ENCODE measurements at regions not wholly inside any gene's neighbourhood (a gene's known extent, or its start where the extent isn't known, plus 50 kb on each side); places are given as distances from the start of the nearest gene placed in this dataset.

- no peak for DNase-seq
These were observed 400.8 kb upstream of the IRX4 start for GRCh38 chr5:2283481-2284045.

GRCh38 chr5:2282893-2283292 is 400.2 kb upstream of the IRX4 start:
- no peak for DNase-seq

- no peak for DNase-seq
These were observed 399.4 kb upstream of the IRX4 start for GRCh38 chr5:2282034-2282690.

DNA sequence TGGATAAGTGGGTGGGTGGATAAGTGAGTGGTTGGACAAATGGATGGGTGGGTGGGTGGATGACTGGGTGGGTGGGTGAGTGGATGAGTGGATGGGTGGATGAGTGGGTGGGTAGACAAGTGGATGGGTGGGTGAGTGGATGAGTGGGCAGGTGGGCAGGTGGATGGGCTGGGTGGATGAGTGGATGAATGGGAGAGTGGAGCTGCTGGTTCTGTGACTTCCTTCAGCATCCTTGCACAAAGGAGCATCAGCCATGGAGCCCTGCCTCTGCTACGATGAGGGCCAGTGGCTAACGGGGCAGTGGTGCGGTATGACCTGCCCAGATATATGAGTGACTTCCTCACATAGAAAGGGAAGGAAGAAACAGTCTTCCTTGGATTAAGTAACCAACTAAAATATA is 398.7 kb upstream of the IRX4 start:
- no peak for DNase-seq

- no peak for DNase-seq
These were observed 397.6 kb upstream of the IRX4 start for GRCh38 chr5:2280318-2280717.

GRCh38 chr5:2278825-2279456 is 396.2 kb upstream of the IRX4 start:
- no peak for DNase-seq

- DNase-seq: no peak
These were observed 395.2 kb upstream of the IRX4 start for GRCh38 chr5:2277886-2278285.

GRCh38 chr5:2276101-2276500 is 393.4 kb upstream of the IRX4 start:
- no peak for DNase-seq

DNA sequence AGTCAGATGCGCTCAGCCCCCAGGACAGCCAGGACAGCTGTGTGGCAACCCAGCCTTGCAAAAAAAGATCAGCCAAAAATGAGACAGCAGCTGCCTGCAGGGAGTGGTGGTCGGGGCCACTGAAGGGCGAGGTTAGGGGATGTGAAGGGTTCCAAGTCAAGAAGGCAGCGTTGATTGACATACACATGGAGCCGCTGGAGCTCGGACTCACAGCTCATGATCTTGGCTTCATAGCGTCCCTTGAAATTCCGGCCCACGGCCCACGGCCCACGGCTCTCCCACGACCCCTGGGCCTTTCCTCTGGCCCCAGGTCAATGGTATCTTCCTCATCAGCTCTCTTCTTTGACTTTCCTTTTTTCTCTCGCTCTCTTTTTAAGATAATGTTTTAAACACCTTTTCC is 390.0 kb upstream of the IRX4 start:
- DNase-seq: no peak

GRCh38 chr5:2272039-2272438 is 389.3 kb upstream of the IRX4 start:
- no peak for DNase-seq

DNA sequence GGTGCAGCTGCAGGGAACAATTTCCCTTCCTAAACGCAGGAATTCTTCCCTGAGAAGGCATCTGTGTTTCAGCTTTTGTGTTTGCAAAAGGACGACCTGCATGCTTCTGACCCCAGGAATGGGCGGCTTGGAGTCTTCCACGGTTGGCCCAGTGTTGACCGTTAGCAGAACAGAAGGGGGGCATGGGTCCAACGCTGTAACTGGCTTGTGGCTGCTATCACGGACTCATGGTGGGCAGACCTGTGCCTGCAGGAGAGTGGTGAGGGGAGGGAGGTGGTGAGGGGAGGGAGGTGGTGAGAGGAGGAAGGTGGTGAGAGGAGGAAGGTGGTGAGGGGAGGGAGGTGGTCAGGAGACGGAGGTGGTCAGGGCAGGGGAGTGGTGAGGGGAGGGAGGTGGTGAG is 388.6 kb upstream of the IRX4 start:
- no peak for DNase-seq

GRCh38 chr5:2270467-2270866 is 387.7 kb upstream of the IRX4 start:
- DNase-seq: no peak

DNA sequence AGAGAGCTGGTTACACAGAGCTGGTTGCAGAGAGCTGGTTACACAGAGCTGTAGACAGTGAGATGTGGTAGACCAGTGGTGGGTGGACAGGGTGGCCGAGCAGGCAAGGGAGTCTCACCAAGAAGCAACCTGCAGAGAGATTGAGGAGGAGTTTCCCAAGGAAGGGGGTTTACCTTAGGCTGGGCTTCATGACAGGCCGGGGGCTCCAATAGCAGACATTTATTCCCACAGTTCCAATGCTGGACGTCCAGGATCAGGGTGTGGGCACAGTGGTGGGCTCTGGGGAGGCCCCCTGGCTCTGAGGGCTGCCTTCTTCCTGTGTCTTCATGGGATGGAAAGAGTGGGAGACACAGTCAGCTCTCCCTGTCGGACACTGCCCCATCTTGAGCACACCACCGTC is 386.9 kb upstream of the IRX4 start:
- DNase-seq: no peak

DNA sequence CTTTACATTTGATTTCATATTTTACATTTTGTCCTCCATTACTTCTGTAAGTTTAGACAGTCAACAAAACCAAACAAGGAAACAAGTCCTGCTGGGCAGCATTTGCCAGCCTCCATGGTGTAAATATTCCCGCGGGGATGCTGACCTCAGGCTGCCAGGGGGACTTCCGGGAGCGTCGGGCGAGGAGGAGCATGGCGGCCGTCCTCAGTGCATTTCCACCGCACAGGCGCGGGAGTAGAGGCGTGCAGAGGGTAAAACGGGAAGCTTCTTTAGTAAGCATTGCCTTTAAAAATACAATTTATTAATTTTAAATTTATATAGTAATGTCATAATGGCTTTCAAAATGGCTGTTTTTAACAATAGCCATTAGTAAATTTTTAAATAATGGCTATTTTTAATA is 385.3 kb upstream of the IRX4 start:
- no peak for DNase-seq

- no peak for DNase-seq
These were observed 384.0 kb upstream of the IRX4 start for GRCh38 chr5:2266641-2267240.

DNA sequence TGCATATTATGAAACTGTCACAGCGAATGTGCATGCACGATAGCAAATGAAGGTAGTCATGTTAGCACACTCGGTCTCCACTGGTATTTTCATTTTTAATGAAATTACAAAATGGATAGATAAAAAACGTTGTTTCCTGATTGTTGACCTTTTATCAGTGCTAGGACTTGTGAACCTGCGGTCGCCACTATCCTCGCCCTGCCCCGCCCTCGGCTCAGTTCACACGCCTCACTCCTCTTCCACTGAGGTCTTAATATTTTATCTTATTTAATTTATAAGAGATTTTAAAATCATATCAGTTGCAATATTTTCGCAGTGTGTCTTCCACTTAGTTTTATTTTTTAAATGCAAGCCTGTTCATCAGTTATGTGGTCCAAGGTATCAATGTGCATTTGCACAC is 382.6 kb upstream of the IRX4 start:
- no peak for DNase-seq

- no peak for DNase-seq
These were observed 381.0 kb upstream of the IRX4 start for GRCh38 chr5:2263763-2264162.

- no peak for DNase-seq
These were observed 379.9 kb upstream of the IRX4 start for GRCh38 chr5:2262620-2263019.

GRCh38 chr5:2261004-2261703 is 378.4 kb upstream of the IRX4 start:
- DNase-seq: no peak

DNA sequence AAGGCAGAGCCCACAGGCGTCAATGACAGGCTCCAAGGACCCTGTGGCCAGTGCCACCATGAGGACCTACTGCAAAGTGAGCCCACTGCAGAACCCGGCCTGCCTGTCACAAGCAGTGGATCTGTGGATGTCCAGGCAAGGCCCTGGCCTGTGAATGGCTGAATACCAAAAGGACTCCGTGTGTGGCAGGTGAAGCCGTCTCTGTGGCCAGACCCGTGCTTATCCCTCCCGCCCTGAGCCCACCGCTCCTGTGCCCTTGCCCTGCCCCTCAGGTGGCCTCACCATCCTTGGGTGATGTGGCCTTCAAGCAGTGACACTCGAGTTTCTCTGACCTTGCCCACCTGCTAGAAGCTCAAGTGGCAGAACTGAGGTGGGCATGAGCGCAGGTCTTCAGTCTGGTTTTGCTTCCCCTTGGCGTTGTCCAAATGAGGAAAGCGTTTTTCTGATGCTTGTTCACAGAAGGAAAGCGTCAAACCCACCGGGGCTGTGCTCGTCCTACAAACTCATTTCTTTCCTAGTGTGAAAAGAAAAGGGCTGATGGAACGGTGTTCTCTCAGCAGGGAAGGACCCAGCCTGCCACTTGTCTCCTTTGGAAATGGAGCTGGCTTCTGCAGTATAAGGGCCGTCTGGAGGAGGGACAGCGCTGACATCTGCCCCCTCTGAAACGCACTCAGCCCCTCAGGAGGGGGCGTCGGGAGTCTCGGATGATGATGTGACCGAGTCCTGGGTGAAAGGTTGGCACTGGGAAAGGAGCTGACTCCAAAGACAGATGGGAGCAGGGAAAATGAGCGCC is 377.7 kb upstream of the IRX4 start:
- DNase-seq: no peak

- DNase-seq: no peak
These were observed 376.9 kb upstream of the IRX4 start for GRCh38 chr5:2259494-2260107.

- DNase-seq: no peak
These were observed 376.1 kb upstream of the IRX4 start for GRCh38 chr5:2258861-2259260.

Measured in NCI-H748 treated with DMSO at 0.1 percent for 48 hours (cell line).